DND-41 (cell line): ENCODE measurements at regions not wholly inside any gene's neighbourhood (a gene's known extent, or its start where the extent isn't known, plus 50 kb on each side); places are given as distances from the start of the nearest gene placed in this dataset.

Experiments
- CTCF ChIP-seq: IDR thresholded peaks from 2 replicates; pipeline ENCODE4 v1.5.1; 2012; ENCODE audit warnings: borderline replicate concordance, low read length, moderate library complexity, mild to moderate bottlenecking; ENCODE audit not compliant: poor library complexity, severe bottlenecking; ENCODE audit errors: extremely low read depth
- EZH2 ChIP-seq: IDR thresholded peaks from 3 replicates; pipeline ENCODE4 v1.6.1; 2012; ENCODE audit warnings: borderline replicate concordance, low read depth, mild to moderate bottlenecking, moderate library complexity, low read length, inconsistent platforms; ENCODE audit not compliant: severe bottlenecking

GRCh38 chr1:234694661-234695060 lies 84.7 kb upstream of the IRF2BP2 start:
- no peak for TF ChIP-seq CTCF
- no peak for TF ChIP-seq EZH2
